WTC11 (cell line): ENCODE measurements at regions not wholly inside any gene's neighbourhood (a gene's known extent, or its start where the extent isn't known, plus 50 kb on each side); places are given as distances from the start of the nearest gene placed in this dataset.

Source experiments
- ATAC-seq: fragments of 200-7000 bp; cut with Tn5 transposase; 2 replicates; pipeline ENCODE4 v1.10.0; 2021; ENCODE audit warnings: mild to moderate bottlenecking, moderate library complexity
- CTCF ChIA-PET: fragments of 300-600 bp; sonication (Branson Sonifier 250); formaldehyde crosslinking; loops from one replicate; lab custom pipeline; 2021; ENCODE audit warnings: antibody characterized with exemption; lab: Charles Lee
- POLR2A ChIA-PET: fragments of 350-600 bp; sonication (Branson Sonifier 250); formaldehyde crosslinking; loops from one replicate; lab custom pipeline; 2021; ENCODE audit warnings: antibody characterized with exemption; lab: Charles Lee
- DNase-seq: peaks from one replicate; pipeline ENCODE4 v3.0.0; 2021; ENCODE audit warnings: low spot score
- H3K27ac Mint-ChIP-seq: 2 replicates; pipeline ENCODE4 v1.8.0; 2021; ENCODE audit warnings: mixed read lengths
- H3K27me3 Mint-ChIP-seq: 2 replicates; pipeline ENCODE4 v1.8.0; 2021; ENCODE audit warnings: low read depth, mild to moderate bottlenecking, moderate library complexity, mixed read lengths
- H3K36me3 Mint-ChIP-seq: 2 replicates; pipeline ENCODE4 v1.8.0; 2021; ENCODE audit warnings: mixed read lengths
- H3K4me1 Mint-ChIP-seq: 2 replicates; pipeline ENCODE4 v1.8.0; 2022; ENCODE audit warnings: mixed read lengths
- H3K4me3 Mint-ChIP-seq: 2 replicates; pipeline ENCODE4 v1.8.0; 2021; ENCODE audit warnings: mild to moderate bottlenecking, moderate library complexity, mixed read lengths
- H3K9me3 Mint-ChIP-seq: 2 replicates; pipeline ENCODE4 v1.8.0; 2021; ENCODE audit warnings: mixed read lengths
- ATF6 ChIP-seq: sonication (generic); formaldehyde crosslinking; IDR thresholded peaks from 2 replicates; pipeline ENCODE4 v1.8.1; 2023; ENCODE audit warnings: mild to moderate bottlenecking, missing genetic modification reagents
- CDX4 ChIP-seq: fragments of 250-450 bp; sonication (Bioruptor Pico); IDR thresholded peaks from 2 replicates; pipeline ENCODE4 v1.9.0; 2021; ENCODE audit warnings: moderate library complexity, mild to moderate bottlenecking, inconsistent platforms, borderline replicate concordance
- CREB1 ChIP-seq: sonication (generic); formaldehyde crosslinking; IDR thresholded peaks from 2 replicates; pipeline ENCODE4 v1.8.0; 2023; ENCODE audit warnings: mild to moderate bottlenecking, missing genetic modification reagents
- CTCF ChIP-seq: fragments of 200-600 bp; IDR thresholded peaks from 2 replicates; pipeline ENCODE4 v1.8.0; 2022; ENCODE audit warnings: antibody characterized with exemption
- E2F4 ChIP-seq: sonication (generic); formaldehyde crosslinking; IDR thresholded peaks from 2 replicates; pipeline ENCODE4 v1.8.1; 2022; ENCODE audit warnings: low read depth, mild to moderate bottlenecking, moderate library complexity, missing genetic modification reagents, borderline replicate concordance
- EMX1 ChIP-seq: fragments of 250-450 bp; sonication (Bioruptor Pico); IDR thresholded peaks from 2 replicates; pipeline ENCODE4 v1.8.0; 2021; ENCODE audit warnings: mild to moderate bottlenecking
- FOXP4 ChIP-seq: sonication (generic); formaldehyde crosslinking; IDR thresholded peaks from 2 replicates; pipeline ENCODE4 v1.8.0; 2022; ENCODE audit warnings: mild to moderate bottlenecking, missing genetic modification reagents
- JUN ChIP-seq: sonication (generic); formaldehyde crosslinking; IDR thresholded peaks from 2 replicates; pipeline ENCODE4 v1.8.0; 2023; ENCODE audit warnings: mild to moderate bottlenecking, missing genetic modification reagents
- KAT7 ChIP-seq: sonication (generic); formaldehyde crosslinking; IDR thresholded peaks from 2 replicates; pipeline ENCODE4 v1.8.1; 2023; ENCODE audit warnings: missing genetic modification reagents, mild to moderate bottlenecking, borderline replicate concordance
- MAX ChIP-seq: sonication (generic); formaldehyde crosslinking; IDR thresholded peaks from 2 replicates; pipeline ENCODE4 v1.8.0; 2022; ENCODE audit warnings: mild to moderate bottlenecking, missing genetic modification reagents
- NR3C1 ChIP-seq: sonication (generic); formaldehyde crosslinking; conservative IDR thresholded peaks from 2 replicates; pipeline ENCODE4 v1.8.1; 2023; ENCODE audit warnings: low read depth, mild to moderate bottlenecking, missing genetic modification reagents
- PREB ChIP-seq: sonication (generic); formaldehyde crosslinking; IDR thresholded peaks from 2 replicates; pipeline ENCODE4 v1.8.1; 2022; ENCODE audit warnings: mild to moderate bottlenecking, missing genetic modification reagents, moderate library complexity, borderline replicate concordance
- RELA ChIP-seq: sonication (generic); formaldehyde crosslinking; IDR thresholded peaks from 2 replicates; pipeline ENCODE4 v1.8.1; 2022; ENCODE audit warnings: missing genetic modification reagents, mild to moderate bottlenecking, borderline replicate concordance
- SMAD3 ChIP-seq: sonication (generic); formaldehyde crosslinking; IDR thresholded peaks from 2 replicates; pipeline ENCODE4 v1.8.0; 2022; ENCODE audit warnings: missing genetic modification reagents, mild to moderate bottlenecking, borderline replicate concordance
- USF1 ChIP-seq: sonication (generic); formaldehyde crosslinking; IDR thresholded peaks from 2 replicates; pipeline ENCODE4 v1.8.0; 2022; ENCODE audit warnings: mild to moderate bottlenecking, missing genetic modification reagents
- USF2 ChIP-seq: sonication (generic); formaldehyde crosslinking; IDR thresholded peaks from 2 replicates; pipeline ENCODE4 v1.8.1; 2023; ENCODE audit warnings: mild to moderate bottlenecking, missing genetic modification reagents, moderate library complexity
- ZNF138 ChIP-seq: sonication (generic); formaldehyde crosslinking; conservative IDR thresholded peaks from 2 replicates; pipeline ENCODE4 v1.8.1; 2022; ENCODE audit warnings: mild to moderate bottlenecking, moderate library complexity, missing genetic modification reagents
- ZNF396 ChIP-seq: fragments of 250-450 bp; sonication (Bioruptor Pico); IDR thresholded peaks from 2 replicates; pipeline ENCODE4 v1.8.0; 2021; ENCODE audit warnings: mild to moderate bottlenecking, moderate library complexity, borderline replicate concordance
- ZNF425 ChIP-seq: fragments of 250-450 bp; sonication (Bioruptor Pico); conservative IDR thresholded peaks from 2 replicates; pipeline ENCODE4 v1.9.0; 2021; ENCODE audit warnings: mild to moderate bottlenecking

- no peak for ATAC-seq
- ChIA-PET POLR2A (no interaction called here), CTCF (no interaction called here)
- no peak overlapping the region for H3K27ac Mint-ChIP-seq
- peaks cover 6% of the 10 kb centered on the region for H3K9me3 Mint-ChIP-seq
- H3K27me3 Mint-ChIP-seq, result no peaks in the 10 kb centered on the region; the same call in 1 of the 2 replicates
- H3K4me3 Mint-ChIP-seq, result no peak overlapping the region
- H3K4me1 Mint-ChIP-seq, result peaks cover 32% of the 10 kb centered on the region
- DNase-seq, result no peak
- TF ChIP-seq KAT7 (no peak), ZNF396 (CRISPR knock-in tag) (no peak), CTCF (no peak), E2F4 (CRISPR knock-in tag) (no peak), CDX4 (CRISPR knock-in tag) (no peak), RELA (CRISPR knock-in tag) (no peak), ATF6 (no peak), CREB1 (CRISPR knock-in tag) (no peak), JUN (CRISPR knock-in tag) (no peak), SMAD3 (CRISPR knock-in tag) (no peak), MAX (CRISPR knock-in tag) (no peak), NR3C1 (no peak), ZNF138 (CRISPR knock-in tag) (no peak), ZNF425 (CRISPR knock-in tag) (no peak), EMX1 (CRISPR knock-in tag) (no peak), USF1 (CRISPR knock-in tag) (no peak), PREB (CRISPR knock-in tag) (no peak), FOXP4 (no peak), USF2 (CRISPR knock-in tag) (no peak)
- no peaks in the 10 kb centered on the region; the same call in 1 of the 2 replicates for H3K36me3 Mint-ChIP-seq
Measured at GRCh38 chr3:113100063-113100462, 109.3 kb downstream of the GTPBP8 start.
